HCT116 (cell line): ENCODE measurements at regions not wholly inside any gene's neighbourhood (a gene's known extent, or its start where the extent isn't known, plus 50 kb on each side); places are given as distances from the start of the nearest gene placed in this dataset.

Source experiments
- ATAC-seq: fragments of 200-7000 bp; cut with Tn5 transposase; 2 replicates; pipeline ENCODE4 v1.9.1; 2020; ENCODE audit warnings: mild to moderate bottlenecking, moderate library complexity
- BruUV-seq: library from RNA; stranded (reverse); fragments of 400-500 nt; replicated peaks from 2 replicates; lab custom pipeline; 2021; lab: Mats Ljungman, UMichigan
- CTCF ChIA-PET: fragments of 300-600 bp; sonication (Branson Sonifier 250); formaldehyde crosslinking; loops from one replicate; lab custom pipeline; 2021; ENCODE audit warnings: antibody characterized with exemption; lab: Charles Lee
- POLR2A ChIA-PET: fragments of 300-600, 350-600 bp; sonication (Branson Sonifier 250); formaldehyde crosslinking; loops from one replicate; lab custom pipeline; 2021; ENCODE audit warnings: antibody characterized with exemption; lab: Charles Lee
- RAD21 ChIA-PET, 2 experiments: fragments of 300-600 bp; sonication (Branson Sonifier 250); formaldehyde crosslinking; loops; one replicate each; lab custom pipeline; 2023; ENCODE audit warnings: low total read pairs in 2 of 2; ENCODE audit not compliant: uncharacterized antibody in 2 of 2, unreplicated experiment in 2 of 2, low non-redundant PET in 1 of 2; lab: Charles Lee
- DNase-seq: peaks from one replicate; pipeline ENCODE4 v3.0.0-alpha.2; 2010; ENCODE audit warnings: low read depth, low spot score
- H2AFZ ChIP-seq: fragments of 200-600 bp; shearing (Covaris generic), sonication (generic); 2 replicates; pipeline ENCODE4 v1.6.1; 2017; ENCODE audit warnings: low read depth, mixed run types, mixed read lengths, antibody characterized with exemption, low read length; ENCODE audit not compliant: poor library complexity, severe bottlenecking
- H3K27ac ChIP-seq: 2 replicates; pipeline ENCODE4 v1.5.1; 2012; ENCODE audit warnings: low read depth, low read length
- H3K27me3 ChIP-seq: fragments of 200-600 bp; sonication (generic); 2 replicates; pipeline ENCODE4 v1.6.1; 2016; ENCODE audit warnings: mixed run types, low read length, mixed read lengths; ENCODE audit not compliant: insufficient read depth
- H3K36me3 ChIP-seq, 2 experiments: fragments of 200-500 bp in 1 of 2; fragments of 200-600 bp in 1 of 2; sonication (Bioruptor generic) in 1 of 2; sonication (generic) in 1 of 2; 2 replicates each; pipeline versions ENCODE4 v1.5.1 to v1.6.1; 2014 to 2016; ENCODE audit warnings: low read length in 2 of 2, inconsistent platforms in 1 of 2, mixed read lengths in 1 of 2, mixed run types in 1 of 2; ENCODE audit not compliant: insufficient read depth in 2 of 2, control insufficient read depth in 1 of 2
- H3K4me1 ChIP-seq, 2 experiments: fragments of 200-600 bp in 1 of 2; sonication (generic) in 1 of 2; 2 replicates each; pipeline versions ENCODE4 v1.5.1 to v1.6.1; 2012 to 2017; ENCODE audit warnings: low read length in 2 of 2, inconsistent platforms in 1 of 2, mild to moderate bottlenecking in 1 of 2, mixed read lengths in 1 of 2, mixed run types in 1 of 2, moderate library complexity in 1 of 2; ENCODE audit not compliant: insufficient read depth in 2 of 2, control insufficient read depth in 1 of 2
- H3K4me2 ChIP-seq: fragments of 200-600 bp; sonication (generic); 2 replicates; pipeline ENCODE4 v1.6.1; 2017; ENCODE audit warnings: mixed run types, low read length, mixed read lengths
- H3K4me3 ChIP-seq, 2 experiments: fragments of 200-600 bp in 1 of 2; sonication (generic) in 1 of 2; replicated peaks in 1 of 2; 2 replicates each; pipeline ENCODE4 v1.5.1; 2011 to 2016; ENCODE audit warnings: low read length in 2 of 2, control low read depth in 1 of 2, low read depth in 1 of 2, mild to moderate bottlenecking in 1 of 2, mixed read lengths in 1 of 2, mixed run types in 1 of 2
- H3K79me2 ChIP-seq: fragments of 200-600 bp; sonication (generic); 2 replicates; pipeline ENCODE4 v1.6.1; 2017; ENCODE audit warnings: mild to moderate bottlenecking, mixed run types, low read length, moderate library complexity, mixed read lengths; ENCODE audit not compliant: insufficient read depth
- H3K9ac ChIP-seq: fragments of 200-600 bp; sonication (generic); 2 replicates; pipeline ENCODE4 v1.6.1; 2016; ENCODE audit warnings: low read length, mixed read lengths
- H3K9me2 ChIP-seq: fragments of 200-600 bp; sonication (generic), shearing (Covaris generic); 2 replicates; pipeline ENCODE4 v1.6.1; 2017; ENCODE audit warnings: mixed run types, mild to moderate bottlenecking, moderate library complexity; ENCODE audit not compliant: insufficient read depth
- H3K9me3 ChIP-seq, 2 experiments: fragments of 200-500 bp in 1 of 2; fragments of 200-600 bp in 1 of 2; sonication (Bioruptor generic) in 1 of 2; sonication (generic) in 1 of 2; 2 replicates each; pipeline ENCODE4 v1.6.1; 2014 to 2017; ENCODE audit warnings: low read length in 2 of 2, mixed read lengths in 2 of 2, inconsistent platforms in 1 of 2, low read depth in 1 of 2, mild to moderate bottlenecking in 1 of 2, mixed run types in 1 of 2, moderate library complexity in 1 of 2; ENCODE audit not compliant: control insufficient read depth in 1 of 2, insufficient read depth in 1 of 2
- H4K20me1 ChIP-seq: fragments of 200-600 bp; sonication (generic), shearing (Covaris generic); 2 replicates; pipeline ENCODE4 v1.6.1; 2017; ENCODE audit warnings: mixed run types, mild to moderate bottlenecking, moderate library complexity; ENCODE audit not compliant: insufficient read depth
- ATF3 ChIP-seq: IDR thresholded peaks from 2 replicates; pipeline ENCODE4 v1.6.1; 2012
- CBX3 ChIP-seq: IDR thresholded peaks from 2 replicates; pipeline ENCODE4 v1.6.1; 2012; ENCODE audit warnings: low read depth
- CEBPB ChIP-seq: IDR thresholded peaks from 2 replicates; pipeline ENCODE4 v1.6.1; 2012; ENCODE audit warnings: low read depth
- CTCF ChIP-seq, 3 experiments: fragments of 200-600 bp in 1 of 3; sonication (generic) in 1 of 3; IDR thresholded peaks in 2 of 3; conservative IDR thresholded peaks in 1 of 3; 2 replicates each; pipeline ENCODE4 v1.5.1; 2012 to 2017; ENCODE audit warnings: low read depth in 2 of 3, low read length in 2 of 3, antibody characterized with exemption in 1 of 3, borderline replicate concordance in 1 of 3, control low read depth in 1 of 3, mild to moderate bottlenecking in 1 of 3, mixed read lengths in 1 of 3, mixed run types in 1 of 3, moderate library complexity in 1 of 3; ENCODE audit not compliant: insufficient read depth in 1 of 3
- EZH2 ChIP-seq: fragments of 200-600 bp; sonication (generic); IDR thresholded peaks from 2 replicates; pipeline ENCODE4 v1.6.1; 2017; ENCODE audit warnings: antibody characterized with exemption, mixed run types
- EZH2phosphoT487 ChIP-seq: fragments of 200-600 bp; IDR thresholded peaks from 2 replicates; pipeline ENCODE4 v1.6.1; 2018; ENCODE audit warnings: antibody characterized with exemption, borderline replicate concordance
- FOSL1 ChIP-seq: IDR thresholded peaks from 2 replicates; pipeline ENCODE4 v1.6.1; 2012; ENCODE audit warnings: low read depth
- JUND ChIP-seq: IDR thresholded peaks from 2 replicates; pipeline ENCODE4 v1.6.1; 2012
- MAX ChIP-seq: IDR thresholded peaks from 2 replicates; pipeline ENCODE4 v1.6.1; 2012
- POLR2A ChIP-seq: IDR thresholded peaks from 2 replicates; pipeline ENCODE4 v1.7.0; 2011; ENCODE audit warnings: borderline replicate concordance; ENCODE audit not compliant: insufficient read depth, insufficient read length; ENCODE audit errors: extremely low read depth
- POLR2AphosphoS5 ChIP-seq: IDR thresholded peaks from 2 replicates; pipeline ENCODE4 v1.6.1; 2011; ENCODE audit warnings: mild to moderate bottlenecking, low read depth, low read length, moderate library complexity
- SIN3A ChIP-seq: IDR thresholded peaks from 2 replicates; pipeline ENCODE4 v1.6.1; 2012; ENCODE audit warnings: low read depth
- SP1 ChIP-seq: IDR thresholded peaks from 2 replicates; pipeline ENCODE4 v1.6.1; 2012; ENCODE audit warnings: low read depth
- SRF ChIP-seq: IDR thresholded peaks from 2 replicates; pipeline ENCODE4 v1.6.1; 2012; ENCODE audit warnings: low read depth
- YY1 ChIP-seq: IDR thresholded peaks from 2 replicates; pipeline ENCODE4 v1.6.1; 2011; ENCODE audit warnings: low read length, low read depth, moderate library complexity, mild to moderate bottlenecking; ENCODE audit not compliant: insufficient replicate concordance; ENCODE audit errors: extremely low read depth
- ZBTB33 ChIP-seq: IDR thresholded peaks from 2 replicates; pipeline ENCODE4 v1.6.1; 2011; ENCODE audit warnings: mild to moderate bottlenecking, low read length, moderate library complexity; ENCODE audit not compliant: insufficient replicate concordance; ENCODE audit errors: extremely low read depth
- ZFX ChIP-seq: fragments of 450-650 bp; IDR thresholded peaks from 2 replicates; pipeline ENCODE4 v1.6.1; 2017
- ZNF274 ChIP-seq: fragments of 200-500 bp; sonication (Bioruptor generic); IDR thresholded peaks from 2 replicates; pipeline ENCODE4 v1.6.1; 2014; ENCODE audit warnings: mild to moderate bottlenecking, low read depth, low read length, inconsistent platforms
- intact Hi-C: fragments of 100-400 bp; cut with micrococcal nuclease; formaldehyde crosslinking; loops from 2 replicates; pipeline ENCODE4 v1.10.0; 2022

- no peak for ATAC-seq
- CTCF ChIA-PET = no interaction called here
- H3K27me3 ChIP-seq = 0 out of 2 replicates have a peak, but pooled peaks cover 2% of the 10 kb centered on the region
These were observed 91.2 kb downstream of the RPLP1 start for GRCh38 chr15:69543681-69544364.

More at GRCh38 chr15:69543681-69544364, 91.2 kb downstream of the RPLP1 start:
- TF ChIP-seq POLR2AphosphoS5 (no peak), FOSL1 (no peak), CBX3 (no peak), ATF3 (no peak), SIN3A (no peak), ZBTB33 (no peak), EZH2 (no peak), ZFX (no peak), EZH2phosphoT487 (no peak), SRF (no peak), JUND (no peak), ZNF274 (no peak), MAX (no peak), POLR2A (no peak), SP1 (no peak), CEBPB (no peak), CTCF (IDR thresholded peaks at IDR 0.05 in 2 of 3, conservative IDR thresholded peaks at IDR 0.05 in 1 of 3; ENCODE audit: borderline replicate concordance in 1 of 3, insufficient read depth in 1 of 3, low read depth in 2 of 3, low read length in 2 of 3) (no peak), YY1 (no peak)
- TF ChIP-seq, all 23 proteins: peak for 0
- no peaks in the 10 kb centered on the region for H3K4me1 ChIP-seq
- H3K4me2 ChIP-seq = no peak overlapping the region
- ChIA-PET POLR2A (no interaction called here), RAD21 (no interaction called here)
- no peak for DNase-seq
- no peaks in the 10 kb centered on the region for H3K9me2 ChIP-seq
- no peaks in the 10 kb centered on the region for H3K36me3 ChIP-seq
- intact Hi-C loops = no loop called here
- BruUV-seq = no TSS peak
- no peaks in the 10 kb centered on the region for H3K79me2 ChIP-seq
- no peak overlapping the region for H3K27ac ChIP-seq
- H3K9me3 ChIP-seq = no peaks in the 10 kb centered on the region
- H3K9ac ChIP-seq = no peak overlapping the region
- H2AFZ ChIP-seq = no peak overlapping the region
- no peaks in the 10 kb centered on the region for H4K20me1 ChIP-seq
- no peak overlapping the region for H3K4me3 ChIP-seq
